GM12892 (cell line): ENCODE measurements at regions not wholly inside any gene's neighbourhood (a gene's known extent, or its start where the extent isn't known, plus 50 kb on each side); places are given as distances from the start of the nearest gene placed in this dataset.

Experiments used
- POLR2A ChIP-seq: IDR thresholded peaks from 2 replicates; pipeline ENCODE4 v1.6.1; 2011; ENCODE audit warnings: low read depth, low read length, control low read depth
- POLR2AphosphoS5 ChIP-seq: IDR thresholded peaks from 2 replicates; pipeline ENCODE4 v1.6.1; 2011; ENCODE audit warnings: low read depth, low read length, control low read depth
- TAF1 ChIP-seq: IDR thresholded peaks from 2 replicates; pipeline ENCODE4 v1.6.1; 2011; ENCODE audit warnings: low read depth, mild to moderate bottlenecking, control low read depth, low read length, borderline replicate concordance

DNA sequence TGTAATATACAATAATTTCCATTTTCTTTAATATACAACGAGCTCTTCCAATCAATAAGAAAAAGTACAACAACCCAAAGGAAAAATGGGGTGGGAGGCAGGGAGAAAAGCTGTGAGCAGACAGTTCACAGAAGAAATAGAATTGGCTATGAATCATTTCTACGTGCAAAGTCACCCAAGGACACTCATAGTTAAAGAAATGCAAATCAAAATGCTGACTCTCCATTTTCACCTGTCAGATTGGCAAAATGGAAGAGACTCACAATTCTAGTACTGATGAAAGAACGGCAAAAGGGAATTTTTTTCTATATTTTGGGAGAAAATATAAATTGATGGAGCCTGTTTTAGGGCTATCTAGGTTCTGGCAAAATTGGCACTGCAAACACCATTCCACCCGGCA lies 116.3 kb upstream of the MEF2A start:
- no peak for TF ChIP-seq POLR2A
- TF ChIP-seq POLR2AphosphoS5, result no peak
- no peak for TF ChIP-seq TAF1
